ENCODE measurements at regions not wholly inside any gene's neighbourhood (a gene's known extent, or its start where the extent isn't known, plus 50 kb on each side); places are given as distances from the start of the nearest gene placed in this dataset.

DNA sequence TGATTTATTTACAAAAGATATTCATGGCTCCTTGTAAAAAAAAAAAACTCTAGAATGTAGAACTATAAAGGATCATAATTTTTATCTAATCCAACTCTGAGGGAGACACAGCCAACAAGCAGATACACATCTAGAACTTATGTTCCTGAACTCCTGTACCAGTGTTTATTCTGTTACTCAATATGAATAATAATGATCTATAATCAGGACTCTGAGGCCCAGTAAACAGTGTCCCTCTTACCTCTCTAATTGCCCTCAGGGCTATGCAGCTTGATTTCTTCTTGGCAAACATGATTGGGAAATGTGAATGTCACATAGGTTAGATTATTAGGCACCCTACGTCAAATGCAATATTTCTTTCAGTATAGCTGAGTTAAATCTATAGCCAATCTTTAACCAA is 391.6 kb upstream of the RPS23 start:
- Histone ChIP-seq H3K79me2 (ENCODE audit: insufficient read depth, low read length) (no peaks in the 10 kb centered on the region), H3K4me3 (replicated peaks in 1 of 3; ENCODE audit: insufficient read depth in 1 of 3, low read depth in 2 of 3, low read length in 3 of 3) (no peak overlapping the region), H3K4me1 (ENCODE audit: insufficient read depth, low read length) (peaks cover 4% of the 10 kb centered on the region; the same call in 1 of the 2 replicates), H3K27me3 (ENCODE audit: control insufficient read depth in 1 of 2, insufficient read depth in 2 of 2, low read length in 2 of 2) (no peaks in the 10 kb centered on the region), H3K4me2 (ENCODE audit: low read depth, low read length) (no peak overlapping the region), H3K27ac (ENCODE audit: extremely low read length, insufficient read depth, low read length) (no peak overlapping the region), H3K9ac (ENCODE audit: insufficient read depth, low read depth, low read length) (no peak overlapping the region), H2AFZ (ENCODE audit: low read length) (no peak overlapping the region), H3K36me3 (replicated peaks in 1 of 2; ENCODE audit: control insufficient read depth in 1 of 2, insufficient read depth in 2 of 2, low read length in 2 of 2) (no peaks in the 10 kb centered on the region), H4K20me1 (ENCODE audit: insufficient read depth, low read length) (no peaks in the 10 kb centered on the region), H3K9me3 (ENCODE audit: low read length) (no peaks in the 10 kb centered on the region)
- no peak for ATAC-seq
- CTCF ChIA-PET (ENCODE audit: low intra/inter-chr PET ratio, low total read pairs): no interaction called here
- DNase-seq (ENCODE audit: low spot score): no peak
- no TSS peak for BruUV-seq (replicated peaks)
- intact Hi-C loops (cut with micrococcal nuclease; ENCODE audit: unreplicated experiment) (no loop called here), in situ Hi-C loops (cut with HindIII; ENCODE audit: extremely low pct_ligation_motif_present, low pct_unique_long_range_greater_than_20kb) (no loop called here)
- 0% methylated on average over 1 of the region's 1 CpG for whole genome bisulfite sequencing (ENCODE audit: low lambda C conversion rate)
- no peak for FAIRE-seq
- POLR2A ChIA-PET: no interaction called here
- TF ChIP-seq, protein P1, sequence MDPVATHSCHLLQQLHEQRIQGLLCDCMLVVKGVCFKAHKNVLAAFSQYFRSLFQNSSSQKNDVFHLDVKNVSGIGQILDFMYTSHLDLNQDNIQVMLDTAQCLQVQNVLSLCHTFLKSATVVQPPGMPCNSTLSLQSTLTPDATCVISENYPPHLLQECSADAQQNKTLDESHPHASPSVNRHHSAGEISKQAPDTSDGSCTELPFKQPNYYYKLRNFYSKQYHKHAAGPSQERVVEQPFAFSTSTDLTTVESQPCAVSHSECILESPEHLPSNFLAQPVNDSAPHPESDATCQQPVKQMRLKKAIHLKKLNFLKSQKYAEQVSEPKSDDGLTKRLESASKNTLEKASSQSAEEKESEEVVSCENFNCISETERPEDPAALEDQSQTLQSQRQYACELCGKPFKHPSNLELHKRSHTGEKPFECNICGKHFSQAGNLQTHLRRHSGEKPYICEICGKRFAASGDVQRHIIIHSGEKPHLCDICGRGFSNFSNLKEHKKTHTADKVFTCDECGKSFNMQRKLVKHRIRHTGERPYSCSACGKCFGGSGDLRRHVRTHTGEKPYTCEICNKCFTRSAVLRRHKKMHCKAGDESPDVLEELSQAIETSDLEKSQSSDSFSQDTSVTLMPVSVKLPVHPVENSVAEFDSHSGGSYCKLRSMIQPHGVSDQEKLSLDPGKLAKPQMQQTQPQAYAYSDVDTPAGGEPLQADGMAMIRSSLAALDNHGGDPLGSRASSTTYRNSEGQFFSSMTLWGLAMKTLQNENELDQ (CRISPR knock-in tag; IDR thresholded peaks at IDR 0.05; ENCODE audit: borderline replicate concordance): no peak
- TF ChIP-seq ZNF329 (CRISPR knock-in tag; IDR thresholded peaks at IDR 0.05; ENCODE audit: low read depth): no peak
- TF ChIP-seq ZNF335 (CRISPR knock-in tag; IDR thresholded peaks at IDR 0.05): no peak
- no peak for TF ChIP-seq AGO1 (IDR thresholded peaks at IDR 0.05; ENCODE audit: low read depth, low read length, poor library complexity, severe bottlenecking)
- TF ChIP-seq IKZF4 (CRISPR knock-in tag; IDR thresholded peaks at IDR 0.05; ENCODE audit: borderline replicate concordance, low read depth, not compliant biosample characterization): no peak
- TF ChIP-seq, protein P2, sequence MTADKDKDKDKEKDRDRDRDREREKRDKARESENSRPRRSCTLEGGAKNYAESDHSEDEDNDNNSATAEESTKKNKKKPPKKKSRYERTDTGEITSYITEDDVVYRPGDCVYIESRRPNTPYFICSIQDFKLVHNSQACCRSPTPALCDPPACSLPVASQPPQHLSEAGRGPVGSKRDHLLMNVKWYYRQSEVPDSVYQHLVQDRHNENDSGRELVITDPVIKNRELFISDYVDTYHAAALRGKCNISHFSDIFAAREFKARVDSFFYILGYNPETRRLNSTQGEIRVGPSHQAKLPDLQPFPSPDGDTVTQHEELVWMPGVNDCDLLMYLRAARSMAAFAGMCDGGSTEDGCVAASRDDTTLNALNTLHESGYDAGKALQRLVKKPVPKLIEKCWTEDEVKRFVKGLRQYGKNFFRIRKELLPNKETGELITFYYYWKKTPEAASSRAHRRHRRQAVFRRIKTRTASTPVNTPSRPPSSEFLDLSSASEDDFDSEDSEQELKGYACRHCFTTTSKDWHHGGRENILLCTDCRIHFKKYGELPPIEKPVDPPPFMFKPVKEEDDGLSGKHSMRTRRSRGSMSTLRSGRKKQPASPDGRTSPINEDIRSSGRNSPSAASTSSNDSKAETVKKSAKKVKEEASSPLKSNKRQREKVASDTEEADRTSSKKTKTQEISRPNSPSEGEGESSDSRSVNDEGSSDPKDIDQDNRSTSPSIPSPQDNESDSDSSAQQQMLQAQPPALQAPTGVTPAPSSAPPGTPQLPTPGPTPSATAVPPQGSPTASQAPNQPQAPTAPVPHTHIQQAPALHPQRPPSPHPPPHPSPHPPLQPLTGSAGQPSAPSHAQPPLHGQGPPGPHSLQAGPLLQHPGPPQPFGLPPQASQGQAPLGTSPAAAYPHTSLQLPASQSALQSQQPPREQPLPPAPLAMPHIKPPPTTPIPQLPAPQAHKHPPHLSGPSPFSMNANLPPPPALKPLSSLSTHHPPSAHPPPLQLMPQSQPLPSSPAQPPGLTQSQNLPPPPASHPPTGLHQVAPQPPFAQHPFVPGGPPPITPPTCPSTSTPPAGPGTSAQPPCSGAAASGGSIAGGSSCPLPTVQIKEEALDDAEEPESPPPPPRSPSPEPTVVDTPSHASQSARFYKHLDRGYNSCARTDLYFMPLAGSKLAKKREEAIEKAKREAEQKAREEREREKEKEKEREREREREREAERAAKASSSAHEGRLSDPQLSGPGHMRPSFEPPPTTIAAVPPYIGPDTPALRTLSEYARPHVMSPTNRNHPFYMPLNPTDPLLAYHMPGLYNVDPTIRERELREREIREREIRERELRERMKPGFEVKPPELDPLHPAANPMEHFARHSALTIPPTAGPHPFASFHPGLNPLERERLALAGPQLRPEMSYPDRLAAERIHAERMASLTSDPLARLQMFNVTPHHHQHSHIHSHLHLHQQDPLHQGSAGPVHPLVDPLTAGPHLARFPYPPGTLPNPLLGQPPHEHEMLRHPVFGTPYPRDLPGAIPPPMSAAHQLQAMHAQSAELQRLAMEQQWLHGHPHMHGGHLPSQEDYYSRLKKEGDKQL (CRISPR knock-in tag; IDR thresholded peaks at IDR 0.05; ENCODE audit: low read depth): no peak
- TF ChIP-seq SUZ12 (IDR thresholded peaks at IDR 0.05; ENCODE audit: low read depth, low read length): no peak
- no peak for TF ChIP-seq SMAD1 (CRISPR knock-in tag; IDR thresholded peaks at IDR 0.05; ENCODE audit: borderline replicate concordance, low read depth)
- TF ChIP-seq ZNF737 (CRISPR knock-in tag; IDR thresholded peaks at IDR 0.05; ENCODE audit: borderline replicate concordance): no peak
- TF ChIP-seq, protein P3, sequence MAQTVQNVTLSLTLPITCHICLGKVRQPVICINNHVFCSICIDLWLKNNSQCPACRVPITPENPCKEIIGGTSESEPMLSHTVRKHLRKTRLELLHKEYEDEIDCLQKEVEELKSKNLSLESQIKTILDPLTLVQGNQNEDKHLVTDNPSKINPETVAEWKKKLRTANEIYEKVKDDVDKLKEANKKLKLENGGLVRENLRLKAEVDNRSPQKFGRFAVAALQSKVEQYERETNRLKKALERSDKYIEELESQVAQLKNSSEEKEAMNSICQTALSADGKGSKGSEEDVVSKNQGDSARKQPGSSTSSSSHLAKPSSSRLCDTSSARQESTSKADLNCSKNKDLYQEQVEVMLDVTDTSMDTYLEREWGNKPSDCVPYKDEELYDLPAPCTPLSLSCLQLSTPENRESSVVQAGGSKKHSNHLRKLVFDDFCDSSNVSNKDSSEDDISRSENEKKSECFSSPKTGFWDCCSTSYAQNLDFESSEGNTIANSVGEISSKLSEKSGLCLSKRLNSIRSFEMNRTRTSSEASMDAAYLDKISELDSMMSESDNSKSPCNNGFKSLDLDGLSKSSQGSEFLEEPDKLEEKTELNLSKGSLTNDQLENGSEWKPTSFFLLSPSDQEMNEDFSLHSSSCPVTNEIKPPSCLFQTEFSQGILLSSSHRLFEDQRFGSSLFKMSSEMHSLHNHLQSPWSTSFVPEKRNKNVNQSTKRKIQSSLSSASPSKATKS (CRISPR knock-in tag; IDR thresholded peaks at IDR 0.05): no peak
- no peak for TF ChIP-seq NFKB2 (CRISPR knock-in tag; IDR thresholded peaks at IDR 0.05; ENCODE audit: borderline replicate concordance)
- no peak for TF ChIP-seq TAF1 (CRISPR knock-in tag; IDR thresholded peaks at IDR 0.05)
- no peak for TF ChIP-seq REPIN1 (CRISPR knock-in tag; IDR thresholded peaks at IDR 0.05; ENCODE audit: borderline replicate concordance, low read depth)
- no peak for TF ChIP-seq MATR3 (CRISPR knock-in tag; IDR thresholded peaks at IDR 0.05)

Measured in HepG2 (cell line).